ES-I3 (cell line): ENCODE measurements at regions not wholly inside any gene's neighbourhood (a gene's known extent, or its start where the extent isn't known, plus 50 kb on each side); places are given as distances from the start of the nearest gene placed in this dataset.

Source experiments
- H3K36me3 ChIP-seq: 2 replicates; pipeline ENCODE4 v1.6.1; 2013; ENCODE audit warnings: mild to moderate bottlenecking, low read length, control low read depth, moderate library complexity; ENCODE audit not compliant: insufficient read depth
- H3K4me1 ChIP-seq: 2 replicates; pipeline ENCODE4 v1.6.1; 2013; ENCODE audit warnings: mild to moderate bottlenecking, control low read depth, low read length; ENCODE audit not compliant: insufficient read depth
- H3K9ac ChIP-seq: 2 replicates; pipeline ENCODE4 v1.6.1; 2013; ENCODE audit warnings: low read depth, mild to moderate bottlenecking, low read length, moderate library complexity
- H3K9me3 ChIP-seq: 2 replicates; pipeline ENCODE4 v1.6.1; 2013; ENCODE audit warnings: mild to moderate bottlenecking, low read length, moderate library complexity; ENCODE audit not compliant: control insufficient read depth, insufficient read depth

DNA sequence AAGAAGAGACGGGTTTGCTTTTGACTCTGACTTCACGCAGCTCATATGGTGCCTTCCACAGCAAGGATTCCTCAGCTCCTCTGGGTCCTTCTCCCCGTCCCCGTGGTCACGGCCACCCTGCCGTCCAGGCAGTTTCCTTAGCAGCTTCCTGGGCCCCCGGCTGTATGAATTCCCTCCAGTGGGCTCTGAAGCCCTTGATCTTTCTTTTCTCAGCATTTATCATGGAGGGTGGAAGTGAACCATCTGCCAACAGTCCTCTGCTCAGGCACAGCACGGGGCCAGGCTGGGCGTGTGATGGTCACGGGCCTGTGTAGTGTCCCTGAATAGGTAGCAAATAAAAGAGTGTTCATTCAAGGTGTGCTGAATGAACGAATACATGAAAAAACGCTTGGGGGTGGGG lies 782.4 kb downstream of the BRD1 start:
- Histone ChIP-seq H3K9me3 (no peaks in the 10 kb centered on the region), H3K36me3 (no peaks in the 10 kb centered on the region), H3K9ac (no peak overlapping the region), H3K4me1 (no peaks in the 10 kb centered on the region)

DNA sequence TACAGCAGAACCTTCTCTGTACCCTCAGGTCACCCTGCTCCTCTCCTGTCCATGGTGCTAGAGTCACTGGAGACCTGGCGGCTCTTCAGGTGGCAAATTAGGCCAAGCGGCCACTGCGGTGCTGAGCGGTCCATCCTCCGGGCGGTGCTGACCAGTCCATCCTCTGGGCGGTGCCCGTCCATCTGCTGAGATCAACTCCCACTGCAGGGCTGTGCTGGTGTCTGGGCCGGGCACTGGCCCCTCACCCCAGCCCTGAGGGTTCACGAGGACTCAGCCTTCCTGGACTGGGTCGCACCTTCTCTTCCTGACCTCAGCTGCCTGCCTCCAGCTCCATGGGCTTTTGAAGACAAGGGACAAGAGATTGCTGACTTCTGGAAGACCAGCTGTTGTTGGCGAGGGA lies 782.9 kb downstream of the BRD1 start:
- H3K9me3 ChIP-seq: no peaks in the 10 kb centered on the region
- no peak overlapping the region for H3K9ac ChIP-seq
- no peaks in the 10 kb centered on the region for H3K4me1 ChIP-seq
- no peaks in the 10 kb centered on the region for H3K36me3 ChIP-seq

GRCh38 chr22:49044091-49044490 lies 783.6 kb downstream of the BRD1 start:
- H3K9me3 ChIP-seq: no peaks in the 10 kb centered on the region

GRCh38 chr22:49042877-49043859 lies 784.5 kb downstream of the BRD1 start:
- H3K9ac ChIP-seq: no peak overlapping the region
- H3K36me3 ChIP-seq: no peaks in the 10 kb centered on the region
- H3K4me1 ChIP-seq: no peaks in the 10 kb centered on the region
- H3K9me3 ChIP-seq: no peaks in the 10 kb centered on the region

More at GRCh38 chr22:49044091-49044490, 783.6 kb downstream of the BRD1 start:
- Histone ChIP-seq H3K36me3 (no peaks in the 10 kb centered on the region), H3K9ac (no peak overlapping the region), H3K4me1 (no peaks in the 10 kb centered on the region)

- no peaks in the 10 kb centered on the region for H3K4me1 ChIP-seq
- no peaks in the 10 kb centered on the region for H3K9me3 ChIP-seq
- H3K36me3 ChIP-seq: no peaks in the 10 kb centered on the region
- no peak overlapping the region for H3K9ac ChIP-seq
Measured at GRCh38 chr22:49042066-49042465, 785.6 kb downstream of the BRD1 start.

GRCh38 chr22:49040754-49041467 lies 786.8 kb downstream of the BRD1 start:
- no peaks in the 10 kb centered on the region for H3K36me3 ChIP-seq
- no peaks in the 10 kb centered on the region for H3K9me3 ChIP-seq
- no peak overlapping the region for H3K9ac ChIP-seq
- no peaks in the 10 kb centered on the region for H3K4me1 ChIP-seq

- Histone ChIP-seq H3K9me3 (no peaks in the 10 kb centered on the region), H3K4me1 (no peaks in the 10 kb centered on the region), H3K36me3 (no peaks in the 10 kb centered on the region), H3K9ac (no peak overlapping the region)
Measured at GRCh38 chr22:49040111-49040510, 787.6 kb downstream of the BRD1 start.

GRCh38 chr22:49039625-49040024 lies 788.0 kb downstream of the BRD1 start:
- Histone ChIP-seq H3K4me1 (no peaks in the 10 kb centered on the region), H3K36me3 (no peaks in the 10 kb centered on the region), H3K9ac (no peak overlapping the region), H3K9me3 (no peaks in the 10 kb centered on the region)

GRCh38 chr22:49037701-49038245 lies 789.9 kb downstream of the BRD1 start:
- Histone ChIP-seq H3K4me1 (no peaks in the 10 kb centered on the region), H3K9me3 (no peaks in the 10 kb centered on the region), H3K36me3 (no peaks in the 10 kb centered on the region), H3K9ac (no peak overlapping the region)

GRCh38 chr22:49036513-49036912 lies 791.2 kb downstream of the BRD1 start:
- Histone ChIP-seq H3K4me1 (no peaks in the 10 kb centered on the region), H3K9ac (no peak overlapping the region), H3K9me3 (no peaks in the 10 kb centered on the region), H3K36me3 (no peaks in the 10 kb centered on the region)

DNA sequence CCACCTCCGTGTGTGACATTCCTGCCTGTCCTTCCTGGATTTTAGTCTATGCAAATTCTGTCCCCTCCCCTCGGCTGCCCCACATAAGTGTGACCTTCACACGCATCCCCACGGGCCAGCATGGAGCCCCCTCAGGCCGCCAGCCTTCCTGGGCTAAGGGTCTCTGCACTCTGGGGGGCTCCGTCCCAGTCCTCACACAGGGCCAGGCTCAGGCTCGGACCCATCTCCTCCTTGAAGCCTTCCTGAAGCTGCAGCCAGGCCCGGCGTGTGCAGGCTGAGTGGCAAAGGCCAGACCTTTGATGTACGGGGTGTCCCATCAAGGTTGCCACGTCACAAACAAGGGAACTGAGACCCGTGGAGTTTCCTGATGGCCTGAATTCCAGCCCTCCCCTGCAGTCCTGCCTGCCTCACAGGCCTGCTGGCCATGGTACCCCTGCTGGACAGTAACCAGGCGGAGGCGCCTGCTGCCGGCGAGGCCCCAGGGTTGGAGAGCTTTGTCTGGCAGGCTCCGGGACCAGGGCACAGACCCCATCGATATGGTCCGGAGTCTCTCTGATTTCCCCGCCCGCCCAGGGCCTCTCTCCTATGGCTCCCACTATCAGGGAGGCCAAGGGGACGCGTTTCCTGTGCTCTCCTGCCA lies 791.7 kb downstream of the BRD1 start:
- no peaks in the 10 kb centered on the region for H3K9me3 ChIP-seq

GRCh38 chr22:49034836-49035817 lies 792.5 kb downstream of the BRD1 start:
- H3K9ac ChIP-seq: no peak overlapping the region
- H3K36me3 ChIP-seq: no peaks in the 10 kb centered on the region
- no peaks in the 10 kb centered on the region for H3K4me1 ChIP-seq
- H3K9me3 ChIP-seq: no peaks in the 10 kb centered on the region

More for the DNA sequence above, 791.7 kb downstream of the BRD1 start:
- no peaks in the 10 kb centered on the region for H3K4me1 ChIP-seq
- no peak overlapping the region for H3K9ac ChIP-seq
- no peaks in the 10 kb centered on the region for H3K36me3 ChIP-seq

- Histone ChIP-seq H3K9me3 (no peaks in the 10 kb centered on the region), H3K4me1 (no peaks in the 10 kb centered on the region), H3K9ac (no peak overlapping the region), H3K36me3 (no peaks in the 10 kb centered on the region)
Measured at GRCh38 chr22:49033616-49034015, 794.1 kb downstream of the BRD1 start.
